Mucosa of rectum (tissue), 2 donors: ENCODE measurements at regions not wholly inside any gene's neighbourhood (a gene's known extent, or its start where the extent isn't known, plus 50 kb on each side); places are given as distances from the start of the nearest gene placed in this dataset.

Experiments
- H3K27ac ChIP-seq, 2 donors: one replicate each; pipeline ENCODE4 v1.7.0; 2013; ENCODE audit warnings: inconsistent platforms in 2 of 2, low read depth in 2 of 2, low read length in 2 of 2
- H3K27me3 ChIP-seq, 2 donors: one replicate each; pipeline ENCODE4 v1.7.0; 2013; ENCODE audit warnings: low read length in 2 of 2; ENCODE audit not compliant: control insufficient read depth in 2 of 2, insufficient read depth in 2 of 2
- H3K36me3 ChIP-seq, 2 donors: one replicate each; pipeline ENCODE4 v1.7.0; 2013; ENCODE audit warnings: low read length in 2 of 2; ENCODE audit not compliant: control insufficient read depth in 2 of 2, insufficient read depth in 2 of 2
- H3K4me1 ChIP-seq, 2 donors: one replicate each; pipeline ENCODE4 v1.7.0; 2013; ENCODE audit warnings: low read length in 2 of 2, mild to moderate bottlenecking in 1 of 2; ENCODE audit not compliant: control insufficient read depth in 2 of 2, insufficient read depth in 2 of 2
- H3K4me3 ChIP-seq, 2 donors: one replicate each; pipeline ENCODE4 v1.7.0; 2013; ENCODE audit warnings: low read length in 2 of 2
- H3K9ac ChIP-seq, 2 donors: one replicate each; pipeline ENCODE4 v1.7.0; 2013; ENCODE audit warnings: low read length in 2 of 2, low read depth in 1 of 2, mild to moderate bottlenecking in 1 of 2
- H3K9me3 ChIP-seq, 2 donors: one replicate each; pipeline ENCODE4 v1.7.0; 2013; ENCODE audit warnings: low read length in 2 of 2; ENCODE audit not compliant: control insufficient read depth in 2 of 2
- donor health status: healthy.
- donor health status: Normal muscosa, but diverticular disease.

GRCh38 chr4:38275331-38276100 is 315.3 kb downstream of the PTTG2 start:
- H3K36me3 ChIP-seq: no peaks in the 10 kb centered on the region
- H3K9ac ChIP-seq: peak overlapping the region in 1 of 2 donors; percentile 31
- H3K9me3 ChIP-seq: no peaks in the 10 kb centered on the region
- H3K4me3 ChIP-seq: no peak overlapping the region
- peaks cover 13 to 39% of the 10 kb centered on the region in 2 donors for H3K4me1 ChIP-seq
- H3K27me3 ChIP-seq: no peaks in the 10 kb centered on the region
- peak overlapping the region; percentile 50 to 68 for H3K27ac ChIP-seq

- H3K9ac ChIP-seq: no peak overlapping the region
- peaks cover 13 to 50% of the 10 kb centered on the region in 2 donors for H3K4me1 ChIP-seq
- H3K27ac ChIP-seq: peak overlapping the region; percentile 60 to 90
- no peaks in the 10 kb centered on the region for H3K36me3 ChIP-seq
- no peak overlapping the region for H3K4me3 ChIP-seq
- no peaks in the 10 kb centered on the region for H3K9me3 ChIP-seq
- H3K27me3 ChIP-seq: no peaks in the 10 kb centered on the region
Measured at GRCh38 chr4:38278255-38278654, 318.1 kb downstream of the PTTG2 start.

- peak overlapping the region; percentile 5 to 67 for H3K9ac ChIP-seq
- peak overlapping the region; percentile 90 to 94 for H3K27ac ChIP-seq
- H3K27me3 ChIP-seq: no peaks in the 10 kb centered on the region
- H3K4me3 ChIP-seq: peak overlapping the region; percentile 45 to 59
- peaks cover 13 to 49% of the 10 kb centered on the region in 2 donors for H3K4me1 ChIP-seq
- no peaks in the 10 kb centered on the region for H3K9me3 ChIP-seq
- H3K36me3 ChIP-seq: no peaks in the 10 kb centered on the region
Measured at GRCh38 chr4:38279077-38279476, 318.9 kb downstream of the PTTG2 start.

GRCh38 chr4:38279650-38280322 is 319.6 kb downstream of the PTTG2 start:
- peak overlapping the region; percentile 43 to 67 for H3K9ac ChIP-seq
- no peaks in the 10 kb centered on the region for H3K9me3 ChIP-seq
- no peaks in the 10 kb centered on the region for H3K36me3 ChIP-seq
- H3K27ac ChIP-seq: peak overlapping the region; percentile 90 to 94
- peaks cover 13 to 49% of the 10 kb centered on the region in 2 donors for H3K4me1 ChIP-seq
- no peaks in the 10 kb centered on the region for H3K27me3 ChIP-seq
- H3K4me3 ChIP-seq: peak overlapping the region in 1 of 2 donors; percentile 45

GRCh38 chr4:38280323-38280706 is 320.1 kb downstream of the PTTG2 start:
- Histone ChIP-seq H3K4me3 (peak overlapping the region in 1 of 2 donors; percentile 22), H3K9me3 (no peaks in the 10 kb centered on the region), H3K9ac (peak overlapping the region; percentile 43 to 61), H3K36me3 (no peaks in the 10 kb centered on the region), H3K27me3 (no peaks in the 10 kb centered on the region), H3K27ac (peak overlapping the region; percentile 90 to 94), H3K4me1 (peaks cover 13 to 46% of the 10 kb centered on the region in 2 donors)

GRCh38 chr4:38281371-38282071 is 321.3 kb downstream of the PTTG2 start:
- H3K9ac ChIP-seq: peak overlapping the region in 1 of 2 donors; percentile 32
- no peaks in the 10 kb centered on the region for H3K27me3 ChIP-seq
- H3K4me3 ChIP-seq: no peak overlapping the region
- H3K9me3 ChIP-seq: no peaks in the 10 kb centered on the region
- H3K36me3 ChIP-seq: no peaks in the 10 kb centered on the region
- H3K27ac ChIP-seq: peak overlapping the region; percentile 90 to 94
- peaks cover 13 to 35% of the 10 kb centered on the region in 2 donors for H3K4me1 ChIP-seq

GRCh38 chr4:38283724-38284123 is 323.5 kb downstream of the PTTG2 start:
- peaks cover 13 to 27% of the 10 kb centered on the region in 2 donors for H3K4me1 ChIP-seq
- no peaks in the 10 kb centered on the region for H3K9me3 ChIP-seq
- no peak overlapping the region for H3K4me3 ChIP-seq
- H3K9ac ChIP-seq: no peak overlapping the region
- no peaks in the 10 kb centered on the region for H3K36me3 ChIP-seq
- H3K27ac ChIP-seq: no peak overlapping the region
- no peaks in the 10 kb centered on the region for H3K27me3 ChIP-seq

- no peaks in the 10 kb centered on the region for H3K36me3 ChIP-seq
- H3K27me3 ChIP-seq: no peaks in the 10 kb centered on the region
- H3K9me3 ChIP-seq: no peaks in the 10 kb centered on the region
- H3K4me3 ChIP-seq: no peak overlapping the region
- H3K27ac ChIP-seq: no peak overlapping the region
- peaks cover 7 to 20% of the 10 kb centered on the region in 2 donors for H3K4me1 ChIP-seq
- H3K9ac ChIP-seq: no peak overlapping the region
Measured at GRCh38 chr4:38284294-38285030, 324.3 kb downstream of the PTTG2 start.

GRCh38 chr4:38287101-38287851 is 327.1 kb downstream of the PTTG2 start:
- H3K9ac ChIP-seq: no peak overlapping the region
- H3K27ac ChIP-seq: no peak overlapping the region
- H3K27me3 ChIP-seq: no peaks in the 10 kb centered on the region
- H3K9me3 ChIP-seq: no peaks in the 10 kb centered on the region
- H3K36me3 ChIP-seq: no peaks in the 10 kb centered on the region
- no peak overlapping the region for H3K4me3 ChIP-seq
- no peaks in the 10 kb centered on the region for H3K4me1 ChIP-seq
